ENCODE measurements at regions not wholly inside any gene's neighbourhood (a gene's known extent, or its start where the extent isn't known, plus 50 kb on each side); places are given as distances from the start of the nearest gene placed in this dataset.
A peak's percentile ranks its signal among the peaks of the same experiment; 100 is the strongest.

DNA sequence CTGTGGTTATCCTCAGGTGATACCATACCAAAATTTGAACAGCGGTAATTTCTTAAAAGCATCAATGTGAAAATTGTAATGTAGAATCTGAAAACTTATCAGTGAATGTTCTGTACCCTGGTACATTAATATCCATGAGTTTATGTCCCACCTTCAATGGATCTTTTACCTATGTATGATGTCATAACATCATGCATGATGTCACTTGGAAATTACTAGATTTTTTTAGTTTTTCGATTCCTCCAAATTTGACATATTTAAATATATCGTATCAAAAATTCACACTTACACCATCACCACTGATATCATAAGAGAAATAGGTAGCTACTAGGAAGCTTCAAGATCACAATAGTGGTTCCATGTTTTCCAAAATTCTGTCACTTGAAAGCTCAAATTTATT, 95.0 kb upstream of the AKR1E2 start:
- DNase-seq, result no peak

DNA sequence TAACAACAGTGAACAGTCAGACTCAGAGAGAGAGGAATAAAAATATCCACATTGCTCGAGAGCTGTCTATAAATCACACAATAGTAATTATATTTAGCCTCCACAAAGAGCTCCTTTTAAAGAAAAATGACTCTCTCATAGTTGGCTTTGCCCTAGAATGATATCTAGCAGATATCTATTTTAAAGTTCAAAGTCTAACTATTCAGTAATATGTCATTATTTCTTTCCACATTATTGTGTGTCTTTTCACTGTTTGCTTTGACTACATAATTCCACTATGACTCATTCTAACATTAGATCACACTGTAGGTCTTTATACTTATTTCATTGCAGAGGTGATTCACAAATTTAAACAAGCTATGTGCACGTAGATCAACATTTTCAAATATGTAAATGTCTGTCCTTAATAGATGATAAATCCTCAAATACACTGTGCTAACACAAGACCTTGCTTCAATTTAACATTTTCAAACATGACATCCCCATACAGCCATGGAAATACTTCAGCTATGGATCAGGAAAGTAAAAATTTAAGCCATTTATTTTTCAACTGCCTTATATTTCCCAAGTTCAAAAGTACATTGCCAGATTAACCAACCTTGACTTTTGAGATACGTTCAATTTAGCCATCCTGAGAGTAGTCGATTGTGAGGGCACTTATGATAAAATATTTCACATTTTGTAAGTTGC, 99.9 kb upstream of the AKR1E2 start:
- peak; percentile 87 for DNase-seq

DNA sequence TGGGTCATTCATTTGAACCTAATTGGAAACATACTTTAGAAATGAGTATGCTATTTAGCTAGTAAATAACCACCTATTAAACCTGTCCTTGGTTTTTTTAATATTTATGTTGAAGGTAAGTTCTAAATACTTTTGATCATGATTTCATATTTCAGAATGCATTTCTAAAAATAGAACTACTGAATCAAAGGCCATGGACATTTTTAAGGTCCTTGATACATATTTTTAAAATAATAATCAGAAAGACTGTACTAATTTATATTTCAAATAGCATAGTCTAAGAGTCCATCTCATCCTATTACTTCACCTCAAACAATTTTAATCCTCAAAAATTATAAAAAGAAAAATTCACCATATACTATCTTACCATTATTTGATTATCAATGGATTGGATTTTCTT, 102.1 kb upstream of the AKR1E2 start:
- no peak for DNase-seq

DNA sequence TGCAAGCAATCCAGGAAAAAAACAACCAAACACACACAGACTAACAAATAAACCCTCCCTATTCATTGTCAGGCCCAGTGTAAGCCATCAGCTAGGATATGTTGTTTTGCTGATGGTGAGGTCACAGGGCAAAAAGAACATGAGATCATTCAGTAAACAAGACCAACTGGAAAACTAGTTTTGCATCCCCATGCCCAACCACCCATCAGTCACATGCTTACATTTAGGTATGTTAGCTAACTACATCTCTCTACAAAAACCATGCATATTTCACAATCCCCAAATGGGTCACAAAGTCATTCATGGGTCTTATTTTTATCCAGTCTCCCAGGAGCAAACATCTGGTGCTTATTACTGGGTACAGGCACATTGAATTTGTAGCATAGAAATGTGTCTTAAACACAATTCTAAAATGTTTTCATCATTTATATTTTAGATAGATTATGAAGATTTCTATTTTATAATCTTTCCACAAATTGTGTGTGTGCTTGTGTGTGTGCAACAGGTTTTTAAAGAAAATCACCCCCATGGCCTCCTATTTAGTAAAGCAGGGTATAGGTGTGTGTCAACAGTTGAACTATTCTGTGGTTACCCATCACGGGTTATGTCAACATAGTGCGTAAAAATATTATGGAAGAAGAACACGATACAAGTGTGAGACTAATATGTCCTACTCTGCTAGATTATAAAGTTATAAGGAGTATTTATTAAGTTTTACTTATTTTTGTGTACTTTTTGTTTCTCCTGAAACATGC, 103.8 kb upstream of the AKR1E2 start:
- DNase-seq, result peak; percentile 85

DNA sequence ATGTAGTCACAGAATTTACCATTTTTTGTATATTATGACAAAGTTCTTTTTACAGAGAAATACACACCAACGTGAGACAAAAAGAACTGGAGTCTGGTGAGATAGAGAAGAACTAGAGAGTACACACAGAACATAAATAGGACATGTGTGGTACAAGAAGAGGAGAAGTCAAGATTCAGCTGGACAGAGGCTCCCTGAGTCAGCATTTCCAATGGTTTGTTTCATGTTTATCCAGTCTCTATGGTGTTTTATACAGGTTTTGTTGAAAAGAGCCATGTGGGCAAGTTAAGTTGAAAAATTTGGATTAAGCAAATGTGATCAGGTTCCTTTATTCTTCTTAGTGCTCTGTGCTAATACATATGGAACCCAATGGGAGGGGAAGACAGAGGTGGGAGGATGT, 105.5 kb upstream of the AKR1E2 start:
- DNase-seq, result no peak

DNA sequence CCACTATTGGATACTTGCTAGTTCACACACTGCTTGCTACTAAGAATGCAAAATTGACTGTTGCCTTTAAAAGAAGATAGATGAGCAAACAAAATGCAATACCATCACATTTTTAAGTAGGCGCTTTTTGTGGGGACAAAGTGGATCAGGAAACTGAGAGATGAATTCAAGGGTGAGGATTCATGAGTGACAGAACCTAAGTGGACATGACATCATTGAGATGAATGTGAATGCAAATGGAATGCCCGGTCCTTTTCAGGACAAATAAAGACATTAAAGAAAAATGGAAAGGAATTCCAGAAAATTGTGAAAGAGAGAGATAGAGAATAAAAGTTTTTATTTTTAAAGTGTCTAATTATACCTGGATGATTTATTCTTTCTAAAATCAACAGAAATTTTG, 106.3 kb upstream of the AKR1E2 start:
- DNase-seq, result no peak

DNA sequence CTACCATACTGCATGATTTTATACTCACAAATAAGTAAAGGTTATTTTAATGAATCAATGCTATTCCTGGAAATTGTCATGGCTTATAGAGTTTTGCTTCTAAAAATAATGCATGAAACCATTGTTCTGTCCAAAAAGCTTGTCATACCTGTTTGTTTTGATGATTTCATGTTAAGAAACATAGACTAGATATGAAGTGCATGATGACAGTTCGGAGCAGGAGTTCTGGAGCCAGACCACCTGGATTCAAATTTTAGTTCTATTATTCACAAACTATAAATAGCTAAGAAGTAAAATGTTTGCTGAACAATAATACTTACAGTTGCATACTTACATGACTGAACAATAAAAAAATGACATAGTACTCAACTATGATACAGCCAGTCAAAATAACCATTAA, 107.0 kb upstream of the AKR1E2 start:
- DNase-seq, result peak; percentile 14

DNA sequence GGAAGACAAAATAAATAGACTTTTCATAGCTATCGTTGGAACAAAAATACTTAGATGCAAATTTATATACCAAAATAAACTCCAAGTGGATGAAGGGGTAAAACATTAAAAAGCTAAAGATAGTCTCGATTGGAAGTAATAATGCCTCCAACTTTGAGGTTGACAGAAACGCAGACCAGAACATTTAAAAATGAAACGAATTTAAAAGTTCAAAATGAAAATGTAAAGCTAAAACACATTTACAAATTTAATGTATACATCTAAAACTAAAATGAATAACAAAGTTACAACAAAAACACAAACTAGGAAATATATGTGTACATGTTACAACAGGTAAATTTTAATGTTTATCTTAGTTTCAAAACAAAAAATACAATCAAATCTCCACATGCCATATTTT, 107.5 kb upstream of the AKR1E2 start:
- DNase-seq, result no peak

DNA sequence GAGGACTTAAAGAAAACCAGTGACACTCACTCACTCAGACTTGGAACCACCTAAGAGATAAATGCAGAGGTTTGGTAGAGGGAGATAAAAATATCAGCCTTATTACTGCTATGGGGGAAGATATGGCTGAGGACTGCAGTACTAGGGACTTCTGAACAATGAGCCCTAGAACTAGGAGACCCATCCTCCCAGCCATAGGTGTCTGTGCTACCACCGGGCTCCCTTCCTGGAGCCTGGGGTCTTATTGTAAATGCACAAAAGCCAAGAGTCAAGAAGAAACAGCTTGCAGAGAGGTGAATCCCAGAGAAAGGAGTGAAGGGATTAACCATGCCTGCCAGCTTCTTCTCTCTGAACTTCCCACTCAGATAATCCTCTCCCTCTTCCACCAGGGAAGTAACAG, 108.3 kb upstream of the AKR1E2 start:
- no peak for DNase-seq

DNA sequence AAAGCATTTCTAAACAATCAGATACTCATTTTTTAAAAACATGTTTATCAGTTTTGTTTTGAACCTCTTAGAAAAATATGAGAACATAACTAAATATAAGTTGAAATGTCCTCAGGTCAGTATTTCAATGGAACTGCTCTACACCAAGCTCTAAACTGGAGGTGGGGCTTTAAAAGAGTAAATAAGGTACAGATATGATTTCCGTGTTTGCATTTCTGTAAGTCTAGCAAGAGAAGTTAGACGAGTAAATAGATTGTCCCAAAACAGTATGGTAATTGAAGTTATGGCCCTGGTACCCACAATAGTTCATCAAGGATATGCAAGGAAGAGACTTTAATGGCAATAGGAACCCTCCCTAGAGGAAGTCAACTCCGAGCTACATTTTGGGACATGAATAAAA, 115.1 kb upstream of the AKR1E2 start:
- no peak for DNase-seq

DNA sequence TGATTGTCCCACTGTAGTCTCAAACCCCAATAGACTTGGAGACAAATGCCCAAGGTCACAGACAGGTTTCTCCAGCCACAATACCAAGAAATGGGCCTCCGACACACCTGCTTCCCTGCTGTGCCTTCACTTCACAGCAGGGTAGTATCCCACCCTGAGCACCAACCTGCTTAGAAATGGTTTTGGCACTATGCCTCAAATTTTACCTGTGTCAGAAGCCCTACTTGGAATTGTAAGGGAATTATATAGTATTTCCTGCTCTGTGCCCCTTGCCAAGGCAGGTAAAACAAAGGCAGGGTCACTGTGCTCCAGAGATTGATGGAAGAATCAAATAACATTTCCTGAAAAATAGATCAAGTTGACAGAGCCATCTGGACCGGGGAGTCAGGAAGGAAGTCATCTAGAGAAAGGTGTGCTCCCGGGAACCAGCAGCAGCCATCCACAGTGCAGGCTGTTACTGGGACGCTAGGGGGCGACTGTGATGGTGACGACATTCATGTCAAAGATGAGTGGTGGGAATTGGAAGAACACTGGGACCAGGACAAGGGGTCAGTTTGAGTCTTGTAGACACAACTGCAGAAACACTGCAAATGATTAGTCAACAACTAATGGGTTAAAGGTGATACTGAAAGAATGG, 117.8 kb upstream of the AKR1E2 start:
- DNase-seq, result no peak

DNA sequence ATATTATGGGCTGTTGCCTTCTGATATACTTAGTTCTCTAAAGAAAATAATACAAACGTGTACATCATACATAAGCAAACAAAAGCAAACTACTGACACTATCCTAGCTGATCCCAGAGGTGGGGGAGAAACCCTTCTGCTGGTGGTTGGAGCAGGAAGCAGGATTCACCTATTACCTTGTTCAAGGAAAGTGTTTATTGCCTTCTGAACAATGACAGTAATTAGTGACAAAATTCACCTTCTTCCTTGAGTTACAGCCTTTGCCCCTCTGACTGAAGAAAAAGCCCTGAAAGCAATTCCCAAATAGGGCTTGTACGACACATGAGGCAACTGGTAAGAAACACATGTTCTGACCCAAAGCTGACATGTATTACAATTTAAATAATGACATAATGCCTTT, 118.8 kb upstream of the AKR1E2 start:
- no peak for DNase-seq

DNA sequence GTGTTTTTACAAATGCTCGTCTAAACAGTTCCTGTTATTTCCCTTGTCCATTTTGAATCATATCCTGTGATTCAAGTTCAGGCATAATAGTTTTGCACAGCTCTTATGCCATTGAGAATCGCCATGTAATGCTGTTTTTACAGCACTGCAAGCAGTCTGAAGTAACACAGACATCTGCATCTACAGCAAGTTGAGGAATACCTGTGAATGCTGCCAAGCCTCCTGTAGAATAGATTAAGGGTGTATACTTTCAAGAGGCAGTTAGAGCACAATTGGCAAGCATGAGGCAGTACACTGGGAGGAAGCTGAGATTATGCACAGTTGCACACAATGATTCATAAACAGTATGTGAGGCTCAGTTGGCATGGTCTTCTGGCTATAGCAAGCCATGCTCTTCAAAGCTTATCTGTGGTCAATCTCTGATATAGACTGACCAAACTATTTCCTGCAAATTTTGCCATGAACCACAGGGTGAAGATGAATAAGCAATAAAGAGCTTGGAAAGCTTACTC, 121.9 kb upstream of the AKR1E2 start:
- peak; percentile 93 for DNase-seq

DNA sequence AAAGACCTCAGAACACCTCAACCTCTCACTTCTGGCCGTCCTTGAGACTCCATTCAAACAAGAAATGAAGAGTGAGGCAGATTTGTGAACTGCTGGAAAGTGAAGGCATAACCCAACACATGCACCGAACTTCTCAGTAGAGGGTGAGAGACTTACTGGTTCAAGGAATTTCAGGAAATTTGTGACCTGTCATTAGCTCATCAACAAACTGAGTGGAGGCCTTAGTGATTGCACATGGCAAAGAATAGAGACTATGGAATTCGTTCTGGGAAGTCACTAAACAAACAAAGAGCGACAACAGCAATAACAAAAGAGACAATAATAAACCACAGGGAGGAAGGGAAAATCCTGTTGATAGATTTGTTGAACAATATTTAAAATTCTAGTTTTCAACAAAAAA, 125.0 kb upstream of the AKR1E2 start:
- no peak for DNase-seq

DNA sequence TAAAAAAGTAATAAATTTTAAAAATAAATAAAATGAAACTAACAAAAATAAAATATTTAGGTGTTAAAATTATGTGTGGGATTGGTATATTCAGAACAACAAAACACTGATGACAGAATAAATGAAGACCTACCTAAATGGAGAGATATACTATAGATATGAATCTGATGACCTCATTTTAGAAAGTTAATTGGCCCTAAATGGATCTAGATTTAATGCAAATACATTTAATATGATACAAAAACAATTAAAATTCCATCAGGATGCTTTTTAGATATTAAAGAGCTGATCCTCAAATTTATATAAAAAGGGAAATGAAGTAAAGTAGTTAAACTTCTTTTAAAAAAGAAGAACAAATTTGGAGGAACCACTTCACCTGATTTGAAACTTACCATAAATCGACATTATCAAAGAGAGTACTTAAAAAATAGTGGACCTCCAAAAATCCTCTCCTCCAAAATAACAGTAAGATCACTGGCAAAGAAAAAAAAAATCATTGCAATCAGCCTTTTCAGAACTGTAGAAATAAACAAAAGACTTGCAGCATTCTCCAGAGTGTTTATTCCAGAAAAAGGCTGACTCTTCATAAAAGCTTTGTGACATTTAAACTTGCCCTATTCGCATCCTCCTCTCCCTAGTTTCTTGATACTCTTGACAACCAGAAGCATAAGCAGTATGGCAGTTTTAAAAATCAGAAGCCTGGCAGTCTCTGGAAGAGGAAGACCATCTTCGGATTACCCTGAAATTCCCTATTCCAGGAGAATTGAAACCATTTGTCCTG, 125.9 kb upstream of the AKR1E2 start:
- DNase-seq, result no peak

DNA sequence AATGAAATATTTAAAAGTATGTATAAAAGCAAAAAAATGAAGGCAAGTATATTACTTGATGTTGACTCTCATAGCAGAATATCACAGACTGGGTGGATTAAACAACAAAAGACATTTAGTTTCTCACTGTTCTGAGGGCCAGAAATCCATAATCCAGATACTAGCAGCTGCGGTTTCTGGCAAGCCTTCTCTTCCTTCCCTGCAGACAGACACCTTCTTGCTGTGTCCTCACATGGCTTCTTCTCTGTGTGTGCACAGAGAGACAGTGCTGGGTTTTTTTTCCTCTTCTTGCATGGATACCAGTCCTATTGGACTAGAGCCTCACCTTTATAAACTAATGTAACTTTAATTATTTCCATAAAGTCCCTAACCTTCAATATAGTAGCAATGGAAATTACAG, 127.9 kb upstream of the AKR1E2 start:
- DNase-seq, result no peak

DNA sequence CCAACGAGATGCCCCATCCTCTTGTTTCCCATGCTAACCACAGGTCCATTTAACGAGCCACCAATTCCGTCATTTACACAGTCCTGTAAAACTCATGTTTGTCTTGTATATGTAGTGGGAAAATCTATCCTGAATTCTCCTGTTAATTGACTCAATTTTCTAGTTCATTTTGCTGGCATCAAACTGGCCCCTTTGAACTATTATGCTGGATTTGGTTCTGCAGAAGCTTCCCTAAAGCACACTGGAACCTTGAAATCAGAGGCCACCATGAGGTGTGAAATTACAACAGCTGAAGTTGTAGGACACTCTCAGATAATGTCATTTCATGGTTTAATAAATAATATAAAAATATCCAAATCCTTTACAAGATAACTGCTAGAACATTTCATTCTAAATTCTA, 129.8 kb upstream of the AKR1E2 start:
- no peak for DNase-seq

DNA sequence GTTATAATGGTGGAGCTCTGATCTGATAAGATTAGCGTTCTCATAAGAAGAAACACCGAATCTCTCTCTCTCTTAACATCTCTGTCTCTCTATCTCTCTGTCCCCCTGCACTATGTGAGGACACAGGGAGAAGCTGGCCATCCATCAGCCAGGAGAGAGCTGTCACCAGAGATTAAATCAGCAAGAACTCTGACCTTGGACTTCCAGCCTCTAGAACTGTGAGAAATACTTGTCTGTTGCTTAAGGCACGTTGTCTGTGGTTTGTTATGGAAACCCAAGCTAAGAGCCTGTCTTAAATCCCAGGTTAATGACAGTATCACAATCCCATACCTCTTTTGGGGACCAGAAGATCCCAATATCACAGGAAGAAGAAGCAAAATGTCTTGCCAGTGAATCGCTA, 132.0 kb upstream of the AKR1E2 start:
- no peak for DNase-seq

DNA sequence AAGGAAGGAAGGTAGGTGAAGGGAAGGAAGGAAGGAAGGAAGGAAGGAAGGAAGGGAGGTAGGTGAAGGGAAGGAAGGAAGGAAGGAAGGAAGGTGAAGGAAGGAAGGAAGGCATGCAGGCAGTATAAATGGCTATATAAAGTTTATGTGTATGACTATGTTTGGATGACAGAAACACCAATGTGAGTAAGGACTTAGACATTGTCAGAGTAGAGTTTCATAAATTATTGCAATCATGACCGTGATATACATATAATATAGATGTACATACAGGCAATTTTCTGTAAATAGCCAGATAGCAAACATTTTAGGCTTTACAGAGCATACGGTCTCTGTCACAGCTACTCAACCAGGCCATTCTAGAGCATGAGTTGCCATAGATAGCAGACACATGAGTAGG, 133.8 kb upstream of the AKR1E2 start:
- no peak for DNase-seq

DNA sequence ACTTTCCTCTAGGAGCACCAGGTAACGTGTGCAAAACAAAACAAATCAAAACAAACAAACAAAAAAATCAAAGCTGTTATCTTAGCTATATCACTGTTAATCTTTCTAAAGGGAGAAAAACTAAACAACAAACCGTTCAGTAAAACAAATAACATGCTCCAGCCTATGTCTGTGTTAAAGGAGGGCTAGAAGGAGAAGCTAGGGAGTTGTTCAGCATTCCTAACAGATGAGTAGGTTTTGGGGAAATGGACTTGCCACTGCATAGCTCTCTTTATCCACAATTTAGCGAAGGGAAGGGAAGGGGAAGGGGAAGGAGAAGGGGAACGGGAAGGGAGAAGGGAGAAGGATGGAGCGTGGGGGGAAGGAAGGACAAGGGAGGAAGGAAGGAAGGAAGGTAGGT, 134.2 kb upstream of the AKR1E2 start:
- peak; percentile 57 for DNase-seq

DNA sequence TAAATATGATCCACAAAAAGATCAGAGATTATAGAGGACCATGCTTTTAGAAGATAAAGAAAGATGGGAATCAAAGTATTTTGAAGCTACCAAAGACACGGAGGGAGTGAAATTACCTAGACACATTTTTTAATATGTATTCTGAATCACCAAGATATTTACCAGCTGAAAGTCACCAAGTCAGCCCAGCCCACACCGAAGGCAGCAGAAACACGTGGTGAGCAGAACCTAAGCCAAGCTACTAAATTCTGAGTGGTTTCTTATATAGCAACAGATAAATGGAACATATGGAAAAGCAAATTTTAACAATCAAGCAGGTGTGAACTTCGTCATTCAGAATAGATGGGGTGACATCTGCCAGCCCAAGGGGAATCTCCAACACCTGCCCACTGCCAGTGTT, 134.7 kb upstream of the AKR1E2 start:
- DNase-seq, result no peak

DNA sequence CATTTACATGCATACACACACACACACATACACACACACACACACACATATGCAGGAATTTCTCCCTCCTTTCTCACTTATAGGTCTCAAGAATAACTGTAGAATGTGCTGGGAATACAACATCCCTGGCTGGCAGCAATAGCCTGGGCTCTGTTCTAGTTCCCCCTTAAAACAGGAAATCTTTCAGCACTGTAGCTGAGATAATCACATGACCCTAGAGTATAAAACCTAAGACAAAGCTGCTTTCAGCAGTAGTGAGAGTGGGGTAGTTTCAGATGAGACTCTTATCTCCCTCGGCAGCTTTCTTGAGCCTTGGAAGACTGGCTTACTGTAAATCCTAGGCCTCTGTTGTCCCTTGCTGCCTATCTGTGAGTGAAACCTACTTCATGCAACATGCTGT, 137.4 kb upstream of the AKR1E2 start:
- DNase-seq, result no peak

DNA sequence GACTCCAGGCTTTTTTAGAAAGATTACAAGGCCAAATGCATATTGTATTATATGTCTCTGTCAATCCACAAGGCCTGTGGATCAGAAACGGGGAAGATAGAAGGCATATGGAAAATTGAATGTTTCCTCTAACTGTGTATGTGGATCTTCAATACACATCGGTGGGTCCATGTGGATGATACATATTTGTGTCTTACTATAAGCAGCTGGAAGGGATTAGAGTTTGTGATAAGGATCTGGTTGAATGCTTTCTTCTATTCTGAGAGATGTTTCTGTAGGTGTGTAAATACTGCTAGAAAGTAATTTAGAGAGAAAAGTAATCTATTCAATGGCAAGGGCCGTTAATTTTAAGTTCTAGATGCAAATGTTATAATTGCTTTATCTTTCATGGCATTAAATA, 137.8 kb upstream of the AKR1E2 start:
- no peak for DNase-seq

Data from fibroblast of skin of right quadriceps (primary cell).